ENCODE measurements at regions not wholly inside any gene's neighbourhood (a gene's known extent, or its start where the extent isn't known, plus 50 kb on each side); places are given as distances from the start of the nearest gene placed in this dataset.
"Not testable (repeated sequence)": the region's sequence is repeated elsewhere in the genome, so short reads cannot be mapped to it uniquely, and the experiment has no call there.

DNA sequence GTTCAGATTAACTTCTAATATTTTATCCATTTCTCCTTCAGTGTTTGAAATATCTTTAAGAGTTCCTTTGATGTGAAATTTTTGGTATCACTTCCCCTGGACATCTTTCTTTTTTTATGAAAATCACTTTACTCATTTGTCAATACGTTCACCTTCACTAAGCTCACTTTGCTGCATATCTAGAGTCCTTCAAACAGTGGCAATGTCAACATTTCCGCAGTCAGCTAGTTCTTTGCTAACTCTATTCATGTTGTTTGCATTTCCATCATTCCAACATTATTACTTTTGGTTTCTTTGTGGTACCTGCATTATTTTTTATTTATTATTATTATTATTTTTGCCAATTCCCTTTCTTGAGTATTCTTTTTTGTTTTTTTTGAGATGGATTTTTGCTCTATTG is 203.0 kb downstream of the GPAT3 start:
- Histone ChIP-seq H3K27me3 (ENCODE audit: low read depth, low read length) (peaks cover 9% of the 10 kb centered on the region), H3K9ac (ENCODE audit: low read length) (no peak overlapping the region), H3K9me3 (ENCODE audit: insufficient read depth, low read length) (no peaks in the 10 kb centered on the region), H3K4me3 (ENCODE audit: low read length) (no peak overlapping the region), H3K36me3 (replicated peaks; ENCODE audit: low read depth, low read length) (no peaks in the 10 kb centered on the region), H3K79me2 (ENCODE audit: low read length) (no peaks in the 10 kb centered on the region), H2AFZ (ENCODE audit: low read depth, low read length) (no peak overlapping the region), H3K4me2 (ENCODE audit: low read length) (no peak overlapping the region), H3K4me1 (ENCODE audit: low read length) (no peaks in the 10 kb centered on the region), H3K27ac (ENCODE audit: low read length) (no peak overlapping the region), H4K20me1 (ENCODE audit: insufficient read depth, low read length) (no peaks in the 10 kb centered on the region)
- no peak for TF ChIP-seq EZH2phosphoT487 (IDR thresholded peaks at IDR 0.05; ENCODE audit: low read depth)
- TF ChIP-seq, protein P1, sequence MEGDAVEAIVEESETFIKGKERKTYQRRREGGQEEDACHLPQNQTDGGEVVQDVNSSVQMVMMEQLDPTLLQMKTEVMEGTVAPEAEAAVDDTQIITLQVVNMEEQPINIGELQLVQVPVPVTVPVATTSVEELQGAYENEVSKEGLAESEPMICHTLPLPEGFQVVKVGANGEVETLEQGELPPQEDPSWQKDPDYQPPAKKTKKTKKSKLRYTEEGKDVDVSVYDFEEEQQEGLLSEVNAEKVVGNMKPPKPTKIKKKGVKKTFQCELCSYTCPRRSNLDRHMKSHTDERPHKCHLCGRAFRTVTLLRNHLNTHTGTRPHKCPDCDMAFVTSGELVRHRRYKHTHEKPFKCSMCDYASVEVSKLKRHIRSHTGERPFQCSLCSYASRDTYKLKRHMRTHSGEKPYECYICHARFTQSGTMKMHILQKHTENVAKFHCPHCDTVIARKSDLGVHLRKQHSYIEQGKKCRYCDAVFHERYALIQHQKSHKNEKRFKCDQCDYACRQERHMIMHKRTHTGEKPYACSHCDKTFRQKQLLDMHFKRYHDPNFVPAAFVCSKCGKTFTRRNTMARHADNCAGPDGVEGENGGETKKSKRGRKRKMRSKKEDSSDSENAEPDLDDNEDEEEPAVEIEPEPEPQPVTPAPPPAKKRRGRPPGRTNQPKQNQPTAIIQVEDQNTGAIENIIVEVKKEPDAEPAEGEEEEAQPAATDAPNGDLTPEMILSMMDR (IDR thresholded peaks at IDR 0.05; ENCODE audit: low read depth, low read length) = no peak

DNA sequence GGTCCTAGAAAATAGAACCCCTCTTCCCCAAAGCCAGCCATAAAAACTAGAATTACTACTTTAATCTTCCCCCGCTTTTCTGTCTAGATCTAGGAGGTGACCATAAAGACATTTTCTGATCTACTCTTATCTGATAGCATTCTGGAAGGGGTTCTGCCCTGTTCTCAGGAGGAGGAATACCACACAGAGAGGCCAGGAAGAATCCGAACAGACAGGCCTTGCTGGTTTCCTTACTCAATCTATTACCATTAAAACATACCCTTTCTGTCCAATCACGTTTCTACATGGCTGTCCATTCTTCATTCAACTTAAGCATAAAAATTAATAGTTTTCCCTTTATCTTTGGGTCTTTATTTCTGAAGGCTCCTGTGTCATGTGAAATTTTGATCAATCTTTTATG is 198.7 kb downstream of the GPAT3 start:
- no peaks in the 10 kb centered on the region for H4K20me1 ChIP-seq (ENCODE audit: insufficient read depth, low read length)
- no peaks in the 10 kb centered on the region for H3K4me1 ChIP-seq (ENCODE audit: low read length)
- H3K4me3 ChIP-seq (ENCODE audit: low read length) = no peak overlapping the region
- no peak overlapping the region for H3K4me2 ChIP-seq (ENCODE audit: low read length)
- H3K27ac ChIP-seq (ENCODE audit: low read length) = no peak overlapping the region
- H3K27me3 ChIP-seq (ENCODE audit: low read depth, low read length) = no peaks in the 10 kb centered on the region
- no peaks in the 10 kb centered on the region for H3K36me3 ChIP-seq (replicated peaks; ENCODE audit: low read depth, low read length)
- H2AFZ ChIP-seq (ENCODE audit: low read depth, low read length) = no peak overlapping the region
- H3K79me2 ChIP-seq (ENCODE audit: low read length) = no peaks in the 10 kb centered on the region
- TF ChIP-seq EZH2phosphoT487 (IDR thresholded peaks at IDR 0.05; ENCODE audit: low read depth) = no peak
- TF ChIP-seq, protein P1 (IDR thresholded peaks at IDR 0.05; ENCODE audit: low read depth, low read length) = no peak
- H3K9me3 ChIP-seq (ENCODE audit: insufficient read depth, low read length) = no peaks in the 10 kb centered on the region
- H3K9ac ChIP-seq (ENCODE audit: low read length) = no peak overlapping the region

DNA sequence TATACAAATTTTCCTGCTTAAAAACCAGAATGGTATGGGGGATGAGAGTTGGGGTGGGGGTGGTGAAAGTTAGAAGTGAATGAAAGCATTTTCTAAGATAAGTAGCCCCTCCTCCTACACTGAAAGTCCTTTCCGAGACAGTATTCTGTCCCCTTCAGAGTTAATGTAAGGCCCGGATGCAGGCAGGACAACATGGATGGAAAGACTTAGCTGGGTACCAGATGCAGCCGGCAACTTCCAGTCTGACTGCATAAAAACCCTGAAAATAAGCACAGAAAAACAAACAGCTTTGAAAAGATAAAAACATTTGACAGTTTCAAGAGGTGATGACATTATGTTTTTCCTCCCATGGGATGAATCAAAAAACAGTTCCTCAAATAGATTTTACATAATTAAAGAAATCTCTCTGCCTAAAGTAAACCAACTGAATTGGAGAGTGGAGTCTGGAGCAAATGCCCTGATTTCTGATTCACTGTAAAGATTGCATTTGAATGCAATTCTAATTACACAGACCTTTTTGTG is 196.3 kb downstream of the GPAT3 start:
- Histone ChIP-seq H3K4me1 (ENCODE audit: low read length) (no peaks in the 10 kb centered on the region), H2AFZ (ENCODE audit: low read depth, low read length) (no peak overlapping the region), H3K4me2 (ENCODE audit: low read length) (no peak overlapping the region), H3K9ac (ENCODE audit: low read length) (no peak overlapping the region), H3K36me3 (replicated peaks; ENCODE audit: low read depth, low read length) (no peaks in the 10 kb centered on the region), H3K27ac (ENCODE audit: low read length) (no peak overlapping the region), H3K27me3 (ENCODE audit: low read depth, low read length) (no peaks in the 10 kb centered on the region), H3K79me2 (ENCODE audit: low read length) (no peaks in the 10 kb centered on the region), H3K4me3 (ENCODE audit: low read length) (no peak overlapping the region), H3K9me3 (ENCODE audit: insufficient read depth, low read length) (no peaks in the 10 kb centered on the region), H4K20me1 (ENCODE audit: insufficient read depth, low read length) (no peaks in the 10 kb centered on the region)
- TF ChIP-seq, protein P1 (IDR thresholded peaks at IDR 0.05; ENCODE audit: low read depth, low read length) = no peak
- TF ChIP-seq EZH2phosphoT487 (IDR thresholded peaks at IDR 0.05; ENCODE audit: low read depth) = no peak

DNA sequence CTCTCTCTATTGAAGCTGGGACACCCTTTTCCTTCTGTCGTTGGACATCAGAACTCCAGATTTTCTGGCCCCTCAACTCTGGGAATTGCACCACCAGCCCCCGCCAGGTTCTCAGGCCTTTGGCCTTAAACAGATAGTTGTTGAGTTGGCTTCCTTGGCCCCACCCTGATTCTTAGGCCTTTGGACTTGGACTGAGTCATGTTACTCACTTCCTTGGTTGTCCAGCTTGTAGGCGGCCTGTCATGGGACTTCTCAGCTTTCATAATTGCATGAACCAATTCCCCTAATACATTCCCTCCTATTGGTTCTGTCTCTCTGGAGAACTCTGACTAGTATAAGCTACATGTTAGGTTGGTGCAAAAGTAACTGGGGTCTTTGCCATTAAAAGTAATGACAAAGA is 195.7 kb downstream of the GPAT3 start:
- H3K27me3 ChIP-seq (ENCODE audit: low read depth, low read length) = no peaks in the 10 kb centered on the region
- H3K27ac ChIP-seq (ENCODE audit: low read length) = no peak overlapping the region
- no peak for TF ChIP-seq EZH2phosphoT487 (IDR thresholded peaks at IDR 0.05; ENCODE audit: low read depth)
- TF ChIP-seq, protein P1 (IDR thresholded peaks at IDR 0.05; ENCODE audit: low read depth, low read length) = no peak
- H3K9ac ChIP-seq (ENCODE audit: low read length) = no peak overlapping the region
- H3K4me3 ChIP-seq (ENCODE audit: low read length) = no peak overlapping the region
- H3K36me3 ChIP-seq (replicated peaks; ENCODE audit: low read depth, low read length) = no peaks in the 10 kb centered on the region
- H3K79me2 ChIP-seq (ENCODE audit: low read length) = no peaks in the 10 kb centered on the region
- H4K20me1 ChIP-seq (ENCODE audit: insufficient read depth, low read length) = no peaks in the 10 kb centered on the region
- no peaks in the 10 kb centered on the region for H3K9me3 ChIP-seq (ENCODE audit: insufficient read depth, low read length)
- H3K4me1 ChIP-seq (ENCODE audit: low read length) = no peaks in the 10 kb centered on the region
- H2AFZ ChIP-seq (ENCODE audit: low read depth, low read length) = no peak overlapping the region
- H3K4me2 ChIP-seq (ENCODE audit: low read length) = no peak overlapping the region

DNA sequence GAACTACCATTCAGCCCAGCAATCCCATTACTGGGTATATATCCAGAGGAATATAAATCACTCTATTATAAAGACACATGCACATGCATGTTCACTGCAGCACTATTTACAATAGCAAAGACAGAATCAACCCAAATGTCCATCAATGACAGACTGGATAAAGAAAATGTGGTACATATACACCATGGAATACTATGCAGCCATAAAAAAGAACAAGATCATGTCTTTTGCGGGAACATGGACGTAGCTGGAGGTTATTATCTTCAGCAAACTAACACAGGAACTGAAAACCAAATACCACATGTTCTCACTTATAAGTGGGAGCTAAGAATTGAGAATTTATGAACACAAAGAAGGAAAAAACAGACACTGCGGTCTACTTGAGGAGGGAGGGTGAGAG is 195.1 kb downstream of the GPAT3 start:
- not testable (repeated sequence) for H3K27me3 ChIP-seq (ENCODE audit: low read depth, low read length)

More for the DNA sequence above, 195.1 kb downstream of the GPAT3 start:
- not testable (repeated sequence) for H3K4me1 ChIP-seq (ENCODE audit: low read length); H3K27ac ChIP-seq (ENCODE audit: low read length); H4K20me1 ChIP-seq (ENCODE audit: insufficient read depth, low read length); H3K9ac ChIP-seq (ENCODE audit: low read length); H3K4me2 ChIP-seq (ENCODE audit: low read length); H3K36me3 ChIP-seq (replicated peaks; ENCODE audit: low read depth, low read length); H3K4me3 ChIP-seq (ENCODE audit: low read length); H2AFZ ChIP-seq (ENCODE audit: low read depth, low read length); H3K9me3 ChIP-seq (ENCODE audit: insufficient read depth, low read length); H3K79me2 ChIP-seq (ENCODE audit: low read length)

Data from OCI-LY3 (cell line).